IMR-90 (cell line): ENCODE measurements at regions not wholly inside any gene's neighbourhood (a gene's known extent, or its start where the extent isn't known, plus 50 kb on each side); places are given as distances from the start of the nearest gene placed in this dataset.

Experiments
- ATAC-seq: fragments of 200-7000 bp; cut with Tn5 transposase; 2 replicates; pipeline ENCODE4 v1.9.1; 2020; ENCODE audit warnings: low read depth, mild to moderate bottlenecking, moderate library complexity
- BruUV-seq: library from RNA; stranded (reverse); fragments of 400-500 nt; replicated peaks from 2 replicates; lab custom pipeline; 2021; lab: Mats Ljungman, UMichigan
- CTCF ChIA-PET: fragments of 300-600 bp; formaldehyde crosslinking; extraction: SDS; loops from one replicate; lab custom pipeline; 2021; ENCODE audit warnings: antibody characterized with exemption; lab: Yijun Ruan, JAX
- POLR2A ChIA-PET: fragments of 300-600 bp; sonication (Branson Sonifier 250); formaldehyde crosslinking; loops from one replicate; lab custom pipeline; 2022; ENCODE audit warnings: antibody characterized with exemption; ENCODE audit not compliant: unreplicated experiment; lab: Charles Lee
- DNase-seq: peaks from one replicate; pipeline ENCODE4 v3.0.0; 2013
- H2AFZ ChIP-seq: replicated peaks from 2 replicates; pipeline ENCODE3; 2013; ENCODE audit warnings: low read length, mild to moderate bottlenecking; ENCODE audit not compliant: poor library complexity
- H2AK5ac ChIP-seq: 2 replicates; pipeline ENCODE4 v1.6.1; 2013; ENCODE audit warnings: low read depth, low read length, inconsistent platforms
- H2AK9ac ChIP-seq: replicated peaks from 2 replicates; pipeline ENCODE3; 2013; ENCODE audit warnings: mild to moderate bottlenecking, low read depth, low read length, moderate library complexity; ENCODE audit not compliant: poor library complexity
- H2BK120ac ChIP-seq: 2 replicates; pipeline ENCODE4 v1.6.1; 2013; ENCODE audit warnings: low read depth, low read length, inconsistent platforms
- H2BK15ac ChIP-seq: 3 replicates; pipeline ENCODE4 v1.6.1; 2013; ENCODE audit warnings: low read depth, low read length, inconsistent platforms
- H2BK20ac ChIP-seq: 2 replicates; pipeline ENCODE4 v1.6.1; 2013; ENCODE audit warnings: low read depth, mild to moderate bottlenecking, inconsistent platforms, low read length, moderate library complexity
- H2BK5ac ChIP-seq: 2 replicates; pipeline ENCODE4 v1.6.1; 2013; ENCODE audit warnings: mild to moderate bottlenecking, low read depth, low read length, inconsistent platforms; ENCODE audit not compliant: poor library complexity, severe bottlenecking
- H3K14ac ChIP-seq: replicated peaks from 2 replicates; pipeline ENCODE4 v1.6.1; 2013; ENCODE audit warnings: low read depth, low read length, inconsistent platforms
- H3K18ac ChIP-seq: 2 replicates; pipeline ENCODE4 v1.6.1; 2013; ENCODE audit warnings: low read depth, low read length, control low read depth
- H3K23ac ChIP-seq: 2 replicates; pipeline ENCODE4 v1.6.1; 2013; ENCODE audit warnings: low read depth, low read length, inconsistent platforms
- H3K27ac ChIP-seq: 2 replicates; pipeline ENCODE4 v1.5.1; 2013; ENCODE audit warnings: mild to moderate bottlenecking, control low read depth, low read length; ENCODE audit not compliant: insufficient read depth
- H3K27me3 ChIP-seq: 2 replicates; pipeline ENCODE4 v1.6.1; 2013; ENCODE audit warnings: low read length; ENCODE audit not compliant: control insufficient read depth, insufficient read depth
- H3K36me3 ChIP-seq: 2 replicates; pipeline ENCODE4 v1.6.1; 2013; ENCODE audit warnings: low read length, mixed read lengths; ENCODE audit not compliant: control insufficient read depth, insufficient read depth
- H3K4ac ChIP-seq: 2 replicates; pipeline ENCODE4 v1.6.1; 2013; ENCODE audit warnings: low read depth, low read length, inconsistent platforms
- H3K4me1 ChIP-seq: 2 replicates; pipeline ENCODE4 v1.6.1; 2013; ENCODE audit warnings: low read length, mixed read lengths; ENCODE audit not compliant: control insufficient read depth, insufficient read depth
- H3K4me2 ChIP-seq: 2 replicates; pipeline ENCODE4 v1.6.1; 2013; ENCODE audit warnings: low read depth, mild to moderate bottlenecking, control low read depth, low read length, moderate library complexity
- H3K4me3 ChIP-seq: 2 replicates; pipeline ENCODE4 v1.5.1; 2013; ENCODE audit warnings: low read depth, mild to moderate bottlenecking, control low read depth, low read length, moderate library complexity; ENCODE audit not compliant: insufficient read depth
- H3K56ac ChIP-seq: 2 replicates; pipeline ENCODE4 v1.6.1; 2013; ENCODE audit warnings: low read length, inconsistent platforms; ENCODE audit not compliant: insufficient read depth; ENCODE audit errors: extremely low read depth
- H3K79me1 ChIP-seq, 2 experiments: 2 replicates each; pipeline ENCODE4 v1.6.1; 2013; ENCODE audit warnings: low read length in 2 of 2, inconsistent platforms in 1 of 2, low read depth in 1 of 2
- H3K9ac ChIP-seq: 2 replicates; pipeline ENCODE4 v1.6.1; 2013; ENCODE audit warnings: low read depth, low read length, control low read depth
- H3K9me1 ChIP-seq: 2 replicates; pipeline ENCODE4 v1.6.1; 2013; ENCODE audit warnings: low read length, inconsistent platforms; ENCODE audit not compliant: insufficient read depth
- H3K9me3 ChIP-seq: 2 replicates; pipeline ENCODE4 v1.6.1; 2013; ENCODE audit warnings: low read length; ENCODE audit not compliant: control insufficient read depth, insufficient read depth
- H4K20me1 ChIP-seq: 2 replicates; pipeline ENCODE4 v1.6.1; 2013; ENCODE audit warnings: low read length, inconsistent platforms; ENCODE audit not compliant: insufficient read depth
- H4K5ac ChIP-seq: 2 replicates; pipeline ENCODE4 v1.6.1; 2013; ENCODE audit warnings: mild to moderate bottlenecking, low read depth, low read length, control low read depth
- H4K8ac ChIP-seq, 2 experiments: 2 replicates each; pipeline ENCODE4 v1.6.1; 2013; ENCODE audit warnings: low read depth in 2 of 2, low read length in 2 of 2, control low read depth in 1 of 2, inconsistent platforms in 1 of 2
- H4K91ac ChIP-seq: 2 replicates; pipeline ENCODE4 v1.6.1; 2013; ENCODE audit warnings: low read depth, low read length, inconsistent platforms; ENCODE audit not compliant: insufficient read depth
- BHLHE40 ChIP-seq: fragments of 150-350 bp; IDR thresholded peaks from 2 replicates; pipeline ENCODE4 v1.6.1; 2016; ENCODE audit warnings: mild to moderate bottlenecking, low read depth, low read length
- CEBPB ChIP-seq: IDR thresholded peaks from 2 replicates; pipeline ENCODE4 v1.6.1; 2012; ENCODE audit warnings: low read depth, low read length, improper control_type of control experiment
- CHD1 ChIP-seq: IDR thresholded peaks from 2 replicates; pipeline ENCODE4 v1.6.1; 2012; ENCODE audit warnings: low read depth, low read length, improper control_type of control experiment
- FOS ChIP-seq: fragments of 150-350 bp; IDR thresholded peaks from 2 replicates; pipeline ENCODE4 v1.6.1; 2016; ENCODE audit warnings: low read depth, low read length
- MAFK ChIP-seq: IDR thresholded peaks from 2 replicates; pipeline ENCODE4 v1.6.1; 2012; ENCODE audit warnings: low read depth, low read length, improper control_type of control experiment
- MAZ ChIP-seq: IDR thresholded peaks from 2 replicates; pipeline ENCODE4 v1.6.1; 2012; ENCODE audit warnings: low read depth, mild to moderate bottlenecking, low read length, improper control_type of control experiment, moderate library complexity, borderline replicate concordance
- MXI1 ChIP-seq: IDR thresholded peaks from 2 replicates; pipeline ENCODE4 v1.6.1; 2012; ENCODE audit warnings: low read depth, mild to moderate bottlenecking, low read length, moderate library complexity, borderline replicate concordance
- NFE2L2 ChIP-seq: fragments of 150-350 bp; IDR thresholded peaks from 2 replicates; pipeline ENCODE4 v1.6.1; 2016; ENCODE audit warnings: low read depth, mild to moderate bottlenecking, low read length
- POLR2A ChIP-seq: IDR thresholded peaks from 2 replicates; pipeline ENCODE4 v1.6.1; 2012; ENCODE audit warnings: mild to moderate bottlenecking, low read depth, low read length
- RAD21 ChIP-seq: IDR thresholded peaks from 2 replicates; pipeline ENCODE4 v1.6.1; 2012; ENCODE audit warnings: low read length, improper control_type of control experiment
- RCOR1 ChIP-seq: IDR thresholded peaks from 2 replicates; pipeline ENCODE4 v1.6.1; 2012; ENCODE audit warnings: mild to moderate bottlenecking, low read length, improper control_type of control experiment; ENCODE audit not compliant: insufficient replicate concordance
- RFX5 ChIP-seq: IDR thresholded peaks from 2 replicates; pipeline ENCODE4 v1.8.0; 2012; ENCODE audit warnings: low read depth, mild to moderate bottlenecking, low read length, moderate library complexity
- SMC3 ChIP-seq: fragments of 150-350 bp; IDR thresholded peaks from 2 replicates; pipeline ENCODE4 v1.6.1; 2016; ENCODE audit warnings: low read depth, mild to moderate bottlenecking, antibody characterized with exemption, low read length, moderate library complexity
- WGBS, 2 experiments: methylation state at CpG; one replicate each; pipeline versions ENCODE4 v1.1.5 to v1.1.7; 2013; ENCODE audit warnings: missing lambda C conversion rate in 2 of 2; ENCODE audit not compliant: insufficient read length in 1 of 2; ENCODE audit errors: extremely low coverage in 2 of 2; 5-methylcytosine and 5-hydroxymethylcytosine counted together
- dilution Hi-C: fragments of 300-500 bp; cut with HindIII; formaldehyde crosslinking; loops from one replicate; pipeline ENCODE4 v1.14.3; 2018; ENCODE audit warnings: low sequenced_read_pairs; ENCODE audit not compliant: unreplicated experiment
- in situ Hi-C: fragments of 300-500 bp; cut with MboI; formaldehyde crosslinking; loops from 3 replicates; pipeline ENCODE4 v1.14.3; 2019; ENCODE audit warnings: low sequenced_read_pairs, inconsistent platforms, mixed read lengths
- intact Hi-C: fragments of 100-400 bp; cut with micrococcal nuclease; formaldehyde crosslinking; loops from 2 replicates; pipeline ENCODE4 v1.10.0; 2022
- TF ChIP-seq, protein P1 (sequence below): conservative IDR thresholded peaks from 2 replicates; pipeline ENCODE4 v1.5.1; 2012; ENCODE audit warnings: mild to moderate bottlenecking, low read depth, low read length, improper control_type of control experiment
- TF ChIP-seq, protein P2 (sequence below): fragments of 150-350 bp; IDR thresholded peaks from 2 replicates; pipeline ENCODE4 v1.6.1; 2017; ENCODE audit warnings: mild to moderate bottlenecking, antibody characterized with exemption, low read length, low read depth
- TF ChIP-seq, protein P3 (sequence below): fragments of 150-350 bp; IDR thresholded peaks from 2 replicates; pipeline ENCODE4 v1.6.1; 2016; ENCODE audit warnings: low read depth, mild to moderate bottlenecking, low read length, moderate library complexity, borderline replicate concordance

DNA sequence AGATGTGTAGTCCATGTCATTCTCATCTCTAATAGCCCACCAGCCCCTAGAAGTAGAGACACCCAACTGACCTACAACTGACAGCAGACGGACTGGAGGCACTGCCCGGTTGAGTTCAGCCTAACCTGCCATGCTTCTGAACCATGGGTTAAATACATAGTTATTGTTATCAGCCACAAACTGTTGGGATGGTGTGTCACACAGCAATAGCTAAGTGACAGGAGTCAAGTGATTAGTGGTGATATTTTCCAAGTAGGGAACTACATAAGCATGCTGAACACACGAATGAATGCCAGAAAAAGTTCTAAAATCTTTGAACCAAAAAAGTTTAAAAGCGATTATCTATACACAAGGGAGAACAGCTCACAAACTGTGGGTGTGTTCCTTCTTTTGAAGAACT is 80.1 kb downstream of the SYNE3 start:
- Histone ChIP-seq H2BK15ac (no peak overlapping the region), H4K5ac (no peak overlapping the region), H2AK5ac (no peak overlapping the region), H4K8ac (no peak overlapping the region), H3K4me1 (peaks cover 5% of the 10 kb centered on the region), H2AK9ac (no peak overlapping the region), H2BK5ac (no peak overlapping the region), H2AFZ (no peak overlapping the region), H3K4me3 (no peak overlapping the region), H3K14ac (no peak overlapping the region), H4K91ac (no peak overlapping the region), H3K9ac (no peak overlapping the region), H2BK120ac (no peak overlapping the region), H3K18ac (no peak overlapping the region), H3K9me3 (no peaks in the 10 kb centered on the region), H3K27me3 (no peaks in the 10 kb centered on the region), H3K9me1 (peaks cover 2% of the 10 kb centered on the region; the same call in 1 of the 2 replicates), H3K56ac (no peak overlapping the region), H3K36me3 (peaks cover 15% of the 10 kb centered on the region), H3K4me2 (no peak overlapping the region), H3K27ac (no peak overlapping the region), H4K20me1 (no peaks in the 10 kb centered on the region), H2BK20ac (no peak overlapping the region), H3K4ac (no peak overlapping the region), H3K23ac (no peak overlapping the region), H3K79me1 (no peaks in the 10 kb centered on the region)
- no peak for ATAC-seq
- no TSS peak for BruUV-seq
- no peak for DNase-seq
- dilution Hi-C loops: no loop called here
- WGBS, 2 experiments: no CpG with 5 or more reads among the region's 4 CpGs
- POLR2A ChIA-PET: no interaction called here
- in situ Hi-C loops: loop anchor here (10.0 to 25.0 kb wide), 2 partner anchors 326 to 558 kb away; no protein-coding TSS in a partner anchor
- intact Hi-C loops: no loop called here
- CTCF ChIA-PET: interaction anchor here (1.4 kb wide), 1 partner anchor 9 kb away, joined by 6 read pairs; no protein-coding TSS in a partner anchor
- no peak for TF ChIP-seq RAD21
- no peak for TF ChIP-seq BHLHE40
- no peak for TF ChIP-seq SMC3
- TF ChIP-seq POLR2A: no peak
- TF ChIP-seq, protein P1, sequence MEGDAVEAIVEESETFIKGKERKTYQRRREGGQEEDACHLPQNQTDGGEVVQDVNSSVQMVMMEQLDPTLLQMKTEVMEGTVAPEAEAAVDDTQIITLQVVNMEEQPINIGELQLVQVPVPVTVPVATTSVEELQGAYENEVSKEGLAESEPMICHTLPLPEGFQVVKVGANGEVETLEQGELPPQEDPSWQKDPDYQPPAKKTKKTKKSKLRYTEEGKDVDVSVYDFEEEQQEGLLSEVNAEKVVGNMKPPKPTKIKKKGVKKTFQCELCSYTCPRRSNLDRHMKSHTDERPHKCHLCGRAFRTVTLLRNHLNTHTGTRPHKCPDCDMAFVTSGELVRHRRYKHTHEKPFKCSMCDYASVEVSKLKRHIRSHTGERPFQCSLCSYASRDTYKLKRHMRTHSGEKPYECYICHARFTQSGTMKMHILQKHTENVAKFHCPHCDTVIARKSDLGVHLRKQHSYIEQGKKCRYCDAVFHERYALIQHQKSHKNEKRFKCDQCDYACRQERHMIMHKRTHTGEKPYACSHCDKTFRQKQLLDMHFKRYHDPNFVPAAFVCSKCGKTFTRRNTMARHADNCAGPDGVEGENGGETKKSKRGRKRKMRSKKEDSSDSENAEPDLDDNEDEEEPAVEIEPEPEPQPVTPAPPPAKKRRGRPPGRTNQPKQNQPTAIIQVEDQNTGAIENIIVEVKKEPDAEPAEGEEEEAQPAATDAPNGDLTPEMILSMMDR: no peak
- no peak for TF ChIP-seq MXI1
- no peak for TF ChIP-seq RCOR1
- no peak for TF ChIP-seq CEBPB
- TF ChIP-seq CHD1: no peak
- no peak for TF ChIP-seq NFE2L2
- TF ChIP-seq, protein P2, sequence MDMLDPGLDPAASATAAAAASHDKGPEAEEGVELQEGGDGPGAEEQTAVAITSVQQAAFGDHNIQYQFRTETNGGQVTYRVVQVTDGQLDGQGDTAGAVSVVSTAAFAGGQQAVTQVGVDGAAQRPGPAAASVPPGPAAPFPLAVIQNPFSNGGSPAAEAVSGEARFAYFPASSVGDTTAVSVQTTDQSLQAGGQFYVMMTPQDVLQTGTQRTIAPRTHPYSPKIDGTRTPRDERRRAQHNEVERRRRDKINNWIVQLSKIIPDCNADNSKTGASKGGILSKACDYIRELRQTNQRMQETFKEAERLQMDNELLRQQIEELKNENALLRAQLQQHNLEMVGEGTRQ: no peak
- TF ChIP-seq RFX5: no peak
- TF ChIP-seq FOS: no peak
- no peak for TF ChIP-seq MAZ
- no peak for TF ChIP-seq MAFK
- TF ChIP-seq, protein P3, sequence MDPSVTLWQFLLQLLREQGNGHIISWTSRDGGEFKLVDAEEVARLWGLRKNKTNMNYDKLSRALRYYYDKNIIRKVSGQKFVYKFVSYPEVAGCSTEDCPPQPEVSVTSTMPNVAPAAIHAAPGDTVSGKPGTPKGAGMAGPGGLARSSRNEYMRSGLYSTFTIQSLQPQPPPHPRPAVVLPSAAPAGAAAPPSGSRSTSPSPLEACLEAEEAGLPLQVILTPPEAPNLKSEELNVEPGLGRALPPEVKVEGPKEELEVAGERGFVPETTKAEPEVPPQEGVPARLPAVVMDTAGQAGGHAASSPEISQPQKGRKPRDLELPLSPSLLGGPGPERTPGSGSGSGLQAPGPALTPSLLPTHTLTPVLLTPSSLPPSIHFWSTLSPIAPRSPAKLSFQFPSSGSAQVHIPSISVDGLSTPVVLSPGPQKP: no peak
